Central memory CD8-positive, alpha-beta T cell (primary cell): ENCODE measurements at regions not wholly inside any gene's neighbourhood (a gene's known extent, or its start where the extent isn't known, plus 50 kb on each side); places are given as distances from the start of the nearest gene placed in this dataset.

Experiments used
- ATAC-seq: fragments of 150-1000 bp; cut with Tn5 transposase; replicated peaks from 2 replicates; pipeline ENCODE4 v1.10.0; 2022; ENCODE audit warnings: mild to moderate bottlenecking, moderate FRiP score, moderate number of reproducible peaks; ENCODE audit not compliant: poor library complexity, severe bottlenecking; ENCODE audit errors: extremely low read depth
- DNase-seq, 2 donors: peaks; one replicate each; pipeline ENCODE4 v3.0.0; 2021; ENCODE audit warnings: low spot score in 2 of 2
- H3K27ac Mint-ChIP-seq: one replicate; pipeline ENCODE4 v1.8.0; 2022; ENCODE audit warnings: low read depth, mild to moderate bottlenecking, moderate library complexity, mixed read lengths
- H3K27me3 Mint-ChIP-seq: one replicate; pipeline ENCODE4 v1.8.0; 2022; ENCODE audit warnings: mixed read lengths
- H3K36me3 Mint-ChIP-seq: one replicate; pipeline ENCODE4 v1.8.0; 2022; ENCODE audit warnings: mild to moderate bottlenecking, moderate library complexity, mixed read lengths; ENCODE audit not compliant: insufficient read depth
- H3K4me1 Mint-ChIP-seq: one replicate; pipeline ENCODE4 v1.8.0; 2022; ENCODE audit warnings: mixed read lengths
- H3K4me3 Mint-ChIP-seq: one replicate; pipeline ENCODE4 v1.8.0; 2022; ENCODE audit warnings: mild to moderate bottlenecking, moderate library complexity, mixed read lengths
- H3K9me3 Mint-ChIP-seq: one replicate; pipeline ENCODE4 v1.8.0; 2022; ENCODE audit warnings: mixed read lengths

- Mint-ChIP-seq H3K4me3 (no peak overlapping the region), H3K27ac (no peak overlapping the region), H3K27me3 (peaks cover 58% of the 10 kb centered on the region), H3K9me3 (no peaks in the 10 kb centered on the region), H3K4me1 (no peaks in the 10 kb centered on the region), H3K36me3 (no peaks in the 10 kb centered on the region)
- no peak for DNase-seq
- ATAC-seq, result no peak
Measured at GRCh38 chr12:41979574-41979973, 165.1 kb downstream of the GXYLT1 start.

- Mint-ChIP-seq H3K4me3 (no peak overlapping the region), H3K36me3 (no peaks in the 10 kb centered on the region), H3K4me1 (no peaks in the 10 kb centered on the region), H3K9me3 (no peaks in the 10 kb centered on the region), H3K27me3 (peaks cover 2% of the 10 kb centered on the region), H3K27ac (no peak overlapping the region)
- DNase-seq (no peak), ATAC-seq (no peak)
Measured at GRCh38 chr12:41972598-41972997, 172.1 kb downstream of the GXYLT1 start.

- H3K4me3 Mint-ChIP-seq, result no peak overlapping the region
Measured at GRCh38 chr12:41972196-41972595, 172.5 kb downstream of the GXYLT1 start.

GRCh38 chr12:41970744-41971143, 173.9 kb downstream of the GXYLT1 start:
- H3K27ac Mint-ChIP-seq, result no peak overlapping the region
- no peaks in the 10 kb centered on the region for H3K9me3 Mint-ChIP-seq
- no peak overlapping the region for H3K4me3 Mint-ChIP-seq
- H3K4me1 Mint-ChIP-seq, result no peaks in the 10 kb centered on the region
- DNase-seq, result no peak
- no peaks in the 10 kb centered on the region for H3K27me3 Mint-ChIP-seq
- no peak for ATAC-seq
- H3K36me3 Mint-ChIP-seq, result no peaks in the 10 kb centered on the region

More at GRCh38 chr12:41972196-41972595, 172.5 kb downstream of the GXYLT1 start:
- DNase-seq (no peak), ATAC-seq (no peak)
- Mint-ChIP-seq H3K36me3 (no peaks in the 10 kb centered on the region), H3K9me3 (no peaks in the 10 kb centered on the region), H3K27me3 (no peaks in the 10 kb centered on the region), H3K27ac (no peak overlapping the region), H3K4me1 (no peaks in the 10 kb centered on the region)

- DNase-seq (no peak), ATAC-seq (no peak)
- Mint-ChIP-seq H3K27ac (no peak overlapping the region), H3K4me1 (no peaks in the 10 kb centered on the region), H3K36me3 (no peaks in the 10 kb centered on the region), H3K9me3 (no peaks in the 10 kb centered on the region), H3K4me3 (no peak overlapping the region), H3K27me3 (peaks cover 18% of the 10 kb centered on the region)
Measured at GRCh38 chr12:41968599-41968998, 176.1 kb downstream of the GXYLT1 start.

- no peak for DNase-seq
- Mint-ChIP-seq H3K4me3 (no peak overlapping the region), H3K27ac (no peak overlapping the region), H3K9me3 (no peaks in the 10 kb centered on the region), H3K27me3 (peaks cover 18% of the 10 kb centered on the region), H3K36me3 (no peaks in the 10 kb centered on the region), H3K4me1 (no peaks in the 10 kb centered on the region)
- ATAC-seq, result no peak
Measured at GRCh38 chr12:41967668-41968500, 176.8 kb downstream of the GXYLT1 start.

GRCh38 chr12:41966916-41967315, 177.8 kb downstream of the GXYLT1 start:
- Mint-ChIP-seq H3K4me1 (no peaks in the 10 kb centered on the region), H3K36me3 (no peaks in the 10 kb centered on the region), H3K27me3 (peaks cover 18% of the 10 kb centered on the region), H3K27ac (no peak overlapping the region), H3K9me3 (no peaks in the 10 kb centered on the region), H3K4me3 (no peak overlapping the region)
- DNase-seq (no peak), ATAC-seq (no peak)

- ATAC-seq, result no peak
- H3K4me1 Mint-ChIP-seq, result no peaks in the 10 kb centered on the region
- no peaks in the 10 kb centered on the region for H3K9me3 Mint-ChIP-seq
Measured at GRCh38 chr12:41966001-41966400, 178.7 kb downstream of the GXYLT1 start.

GRCh38 chr12:41963398-41963797, 181.3 kb downstream of the GXYLT1 start:
- Mint-ChIP-seq H3K9me3 (no peaks in the 10 kb centered on the region), H3K27ac (no peak overlapping the region), H3K36me3 (no peaks in the 10 kb centered on the region), H3K4me1 (no peaks in the 10 kb centered on the region), H3K27me3 (peaks cover 18% of the 10 kb centered on the region), H3K4me3 (no peak overlapping the region)
- DNase-seq, result no peak
- ATAC-seq, result no peak

More at GRCh38 chr12:41966001-41966400, 178.7 kb downstream of the GXYLT1 start:
- no peaks in the 10 kb centered on the region for H3K36me3 Mint-ChIP-seq
- no peak for DNase-seq
- H3K27ac Mint-ChIP-seq, result no peak overlapping the region
- H3K27me3 Mint-ChIP-seq, result peaks cover 18% of the 10 kb centered on the region
- no peak overlapping the region for H3K4me3 Mint-ChIP-seq

GRCh38 chr12:41962171-41962572, 182.5 kb downstream of the GXYLT1 start:
- Mint-ChIP-seq H3K4me3 (no peak overlapping the region), H3K27ac (no peak overlapping the region), H3K4me1 (no peaks in the 10 kb centered on the region), H3K36me3 (no peaks in the 10 kb centered on the region), H3K27me3 (peaks cover 18% of the 10 kb centered on the region), H3K9me3 (no peaks in the 10 kb centered on the region)
- DNase-seq (no peak), ATAC-seq (no peak)

- Mint-ChIP-seq H3K9me3 (no peaks in the 10 kb centered on the region), H3K36me3 (peaks cover 1% of the 10 kb centered on the region), H3K27me3 (peaks cover 11% of the 10 kb centered on the region), H3K27ac (no peak overlapping the region), H3K4me1 (no peaks in the 10 kb centered on the region), H3K4me3 (no peak overlapping the region)
- DNase-seq, result no peak
- no peak for ATAC-seq
Measured at GRCh38 chr12:41959271-41959670, 185.4 kb downstream of the GXYLT1 start.

GRCh38 chr12:41956353-41956752, 188.3 kb downstream of the GXYLT1 start:
- H3K4me3 Mint-ChIP-seq, result no peak overlapping the region
- ATAC-seq, result no peak
- H3K9me3 Mint-ChIP-seq, result no peaks in the 10 kb centered on the region
- no peaks in the 10 kb centered on the region for H3K4me1 Mint-ChIP-seq
- peaks cover 1% of the 10 kb centered on the region for H3K36me3 Mint-ChIP-seq
- DNase-seq, result no peak
- H3K27me3 Mint-ChIP-seq, result peaks cover 21% of the 10 kb centered on the region
- H3K27ac Mint-ChIP-seq, result no peak overlapping the region

- Mint-ChIP-seq H3K27me3 (peaks cover 62% of the 10 kb centered on the region), H3K4me3 (no peak overlapping the region), H3K27ac (no peak overlapping the region), H3K36me3 (no peaks in the 10 kb centered on the region), H3K9me3 (no peaks in the 10 kb centered on the region), H3K4me1 (no peaks in the 10 kb centered on the region)
- ATAC-seq, result no peak
- no peak for DNase-seq
Measured at GRCh38 chr12:41950455-41950854, 194.2 kb downstream of the GXYLT1 start.
